T47D (cell line): ENCODE measurements at regions not wholly inside any gene's neighbourhood (a gene's known extent, or its start where the extent isn't known, plus 50 kb on each side); places are given as distances from the start of the nearest gene placed in this dataset.

Experiments used
- DNase-seq, 2 experiments: peaks; one replicate each; pipeline versions ENCODE4 v3.0.0 to v3.0.0-alpha.2; 2011 to 2012; ENCODE audit warnings: low read depth in 1 of 2, low spot score in 1 of 2
- JUND ChIP-seq: IDR thresholded peaks from 2 replicates; pipeline ENCODE4 v1.6.1; 2012; ENCODE audit warnings: low read depth
- in situ Hi-C: cut with HindIII; loops from 2 replicates; pipeline ENCODE4 v1.10.0; 2016; ENCODE audit warnings: low sequenced_read_pairs, low pct_unique_long_range_greater_than_20kb

DNA sequence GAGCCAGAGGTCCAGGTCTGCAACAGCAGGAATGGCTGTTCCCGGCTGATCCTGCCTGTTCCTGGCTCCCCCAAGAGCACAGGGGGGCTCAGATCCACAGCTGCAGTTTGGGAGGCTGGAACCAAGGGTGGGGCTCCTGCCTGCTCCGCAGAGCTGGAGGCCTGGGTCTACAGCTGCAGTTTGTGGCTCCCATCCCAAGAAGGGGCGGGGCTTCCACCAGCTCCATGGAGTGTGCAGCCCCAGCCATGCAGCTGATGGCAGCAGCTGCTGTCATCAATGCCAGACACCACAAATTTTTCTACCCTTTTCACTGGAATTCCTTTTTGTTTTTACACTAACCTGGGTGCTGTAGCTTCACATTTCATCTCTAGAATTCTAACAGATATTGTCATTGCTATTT, 135.4 kb upstream of the KIF2B start:
- DNase-seq: no peak
- TF ChIP-seq JUND: no peak
- in situ Hi-C loops: no loop called here

DNA sequence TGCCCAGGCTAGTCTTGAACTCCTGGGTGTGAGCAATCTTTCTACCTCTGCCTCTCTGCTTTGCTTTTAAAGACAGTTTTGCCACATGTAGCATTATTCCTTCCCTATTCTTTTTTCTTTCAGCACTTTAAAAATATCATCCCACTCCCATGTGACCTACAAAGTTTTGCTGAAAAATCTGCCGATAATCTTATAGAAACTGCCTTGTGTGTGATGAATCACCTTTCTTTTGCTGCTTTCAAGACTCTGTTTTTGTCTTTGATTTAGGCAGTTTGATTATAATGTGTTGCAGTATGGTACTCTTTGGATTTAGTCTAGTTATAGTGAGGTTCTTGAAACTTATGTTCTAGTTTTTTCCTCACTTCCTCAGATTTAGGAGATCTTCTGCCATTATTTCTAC, 142.0 kb upstream of the KIF2B start:
- in situ Hi-C loops: no loop called here
- TF ChIP-seq JUND: no peak
- DNase-seq: no peak

DNA sequence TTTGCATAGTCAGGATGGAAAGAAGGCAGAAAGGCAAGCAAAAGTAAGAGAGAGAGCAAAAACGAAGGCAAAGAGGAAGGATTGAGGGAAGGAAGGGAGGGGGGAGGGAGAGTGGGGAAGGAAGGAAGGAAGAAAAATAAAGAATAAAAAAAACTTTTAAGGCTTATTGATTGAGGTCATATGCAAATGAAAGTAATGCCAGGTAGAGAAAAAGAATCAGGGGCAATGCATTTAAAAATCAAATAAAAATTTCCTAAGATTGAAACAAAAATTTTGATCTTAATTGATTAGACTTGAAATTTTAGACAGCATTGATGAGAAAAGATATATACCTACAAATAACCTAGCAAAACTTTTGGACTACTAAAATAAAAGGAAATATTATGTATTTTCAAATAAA, 153.9 kb upstream of the KIF2B start:
- in situ Hi-C loops: no loop called here
- DNase-seq: no peak
- no peak for TF ChIP-seq JUND

DNA sequence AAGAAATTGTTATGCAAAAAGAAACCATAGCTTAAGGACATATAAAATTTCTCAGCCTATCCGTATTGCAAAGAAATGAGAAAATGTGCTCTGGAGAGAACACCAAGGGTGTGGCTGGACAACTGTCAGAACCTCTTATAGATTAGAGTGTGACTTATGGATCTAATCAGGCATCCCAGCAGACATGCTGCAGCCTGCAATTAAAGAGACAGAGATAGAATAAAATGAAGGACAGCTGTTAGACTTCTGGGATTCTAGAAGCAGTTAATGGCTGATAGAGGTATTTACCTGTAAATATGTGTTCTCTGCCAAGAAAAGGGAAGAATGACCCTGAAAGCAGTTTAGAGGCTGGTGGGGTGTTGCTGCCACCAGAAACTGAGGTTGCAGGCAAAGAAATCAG, 160.1 kb upstream of the KIF2B start:
- TF ChIP-seq JUND: no peak
- in situ Hi-C loops: no loop called here
- DNase-seq: no peak

DNA sequence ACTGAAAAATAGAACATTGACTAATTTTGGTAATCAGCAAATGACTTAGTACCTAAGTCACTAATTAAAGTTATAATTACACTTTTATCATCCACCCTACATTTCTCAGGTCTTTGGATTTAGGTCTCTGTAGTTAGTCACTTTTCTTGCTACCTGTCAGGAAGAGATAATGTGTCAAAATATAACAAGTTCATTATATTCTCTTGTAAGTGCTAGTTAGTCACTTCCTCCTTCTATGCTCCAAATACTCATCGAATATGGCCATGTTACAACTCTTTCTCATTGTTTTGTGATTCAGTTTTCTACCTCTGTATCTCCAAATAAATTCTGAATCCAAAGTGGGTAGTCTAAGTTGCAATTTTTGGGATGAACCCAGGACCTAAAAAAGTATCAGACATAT, 163.5 kb upstream of the KIF2B start:
- no peak for DNase-seq
- in situ Hi-C loops: no loop called here
- TF ChIP-seq JUND: no peak

DNA sequence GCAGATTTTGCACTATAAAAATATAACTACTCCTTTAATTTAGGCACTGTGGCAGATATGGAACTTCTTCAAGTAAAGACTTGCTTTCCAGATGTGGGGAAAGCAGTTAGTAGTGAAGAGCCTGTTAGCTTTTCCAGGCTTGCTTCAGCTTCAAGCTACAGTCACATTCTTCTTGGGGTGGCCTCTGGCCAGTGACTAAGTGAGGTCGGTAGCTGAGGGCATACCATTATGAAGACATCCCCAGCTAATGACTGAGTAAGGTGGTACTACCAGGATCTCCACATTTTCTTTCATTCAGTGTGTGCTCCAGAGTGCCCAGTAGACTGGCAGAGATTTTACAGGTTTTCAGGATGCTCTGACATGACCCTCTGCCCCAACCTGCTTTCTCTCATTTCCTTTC, 167.1 kb upstream of the KIF2B start:
- TF ChIP-seq JUND: no peak
- DNase-seq: no peak
- in situ Hi-C loops: no loop called here

DNA sequence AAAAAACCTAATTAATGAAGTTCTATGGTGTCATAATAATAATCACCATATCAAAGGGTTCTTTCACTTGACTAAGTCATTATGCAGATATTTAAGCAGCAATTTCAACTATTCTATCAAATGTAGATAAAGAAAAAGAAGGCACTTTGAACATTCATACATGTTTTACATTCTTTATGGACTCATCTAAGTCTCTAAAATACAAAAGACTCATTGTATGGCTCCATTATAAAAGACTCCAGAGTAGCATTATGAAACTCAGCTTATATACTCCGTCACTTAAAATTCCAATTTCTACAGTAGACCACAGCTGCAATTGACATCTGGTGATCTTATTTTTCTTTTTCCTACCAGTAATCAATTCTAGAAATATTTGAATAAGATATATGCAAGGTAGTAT, 173.5 kb upstream of the KIF2B start:
- TF ChIP-seq JUND: no peak
- in situ Hi-C loops: no loop called here
- no peak for DNase-seq

DNA sequence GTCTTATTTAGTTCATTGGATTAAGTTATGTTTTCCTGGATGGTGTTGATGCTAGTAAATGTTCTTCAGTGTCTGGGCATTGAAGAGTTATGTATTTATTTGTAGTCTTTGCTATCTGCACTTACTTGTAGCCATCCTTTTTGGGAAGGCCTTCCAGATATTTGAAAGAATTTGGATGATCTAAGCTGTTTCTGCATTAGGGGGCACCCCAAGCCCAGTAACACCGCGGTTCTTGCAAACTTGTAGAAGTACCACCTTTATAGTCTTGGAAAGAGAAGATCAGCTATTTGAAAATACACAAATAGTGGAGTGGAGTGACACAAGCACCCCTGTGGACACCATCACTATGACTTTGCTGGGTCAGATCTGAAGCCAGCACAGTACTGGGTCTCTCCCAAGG, 175.9 kb upstream of the KIF2B start:
- in situ Hi-C loops: no loop called here
- no peak for DNase-seq
- no peak for TF ChIP-seq JUND

DNA sequence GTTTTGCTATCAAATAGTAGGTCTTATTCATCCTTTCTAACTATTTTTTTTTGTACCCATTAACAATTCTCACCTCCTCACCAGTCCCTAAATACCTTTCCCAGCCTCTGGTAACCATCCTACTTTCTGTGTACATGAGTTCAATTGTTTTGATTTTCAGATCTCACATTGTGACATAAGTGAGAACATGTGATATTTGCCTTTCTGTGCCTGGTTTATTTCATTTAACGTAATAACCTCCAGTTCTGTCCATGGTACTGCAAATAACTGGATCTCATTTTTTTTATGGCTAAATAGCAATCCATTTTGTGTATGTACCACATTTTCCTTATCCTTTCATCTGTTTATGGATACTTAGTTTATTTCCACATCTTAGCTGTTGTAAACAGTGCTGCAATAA, 181.9 kb upstream of the KIF2B start:
- in situ Hi-C loops: no loop called here
- TF ChIP-seq JUND: no peak
- no peak for DNase-seq

DNA sequence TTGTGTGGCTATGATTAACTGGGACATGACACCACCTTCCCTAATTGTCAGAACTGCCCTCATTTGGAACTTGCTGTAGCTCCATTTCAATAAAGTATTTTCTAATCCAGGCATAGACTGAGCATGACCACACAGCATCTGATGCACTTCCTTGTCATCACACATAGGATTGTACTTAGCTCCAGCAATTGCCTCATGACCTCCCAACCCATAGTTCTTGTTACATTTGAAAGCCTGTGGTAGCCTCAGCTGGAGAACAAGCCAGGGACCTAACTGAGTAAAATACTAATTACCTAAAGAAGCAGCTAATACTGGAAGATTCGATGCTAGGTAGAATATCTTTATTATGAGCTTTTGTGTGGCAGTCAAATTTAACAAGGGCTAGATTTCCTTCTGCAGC, 187.3 kb upstream of the KIF2B start:
- no peak for TF ChIP-seq JUND
- in situ Hi-C loops: no loop called here
- DNase-seq: no peak

DNA sequence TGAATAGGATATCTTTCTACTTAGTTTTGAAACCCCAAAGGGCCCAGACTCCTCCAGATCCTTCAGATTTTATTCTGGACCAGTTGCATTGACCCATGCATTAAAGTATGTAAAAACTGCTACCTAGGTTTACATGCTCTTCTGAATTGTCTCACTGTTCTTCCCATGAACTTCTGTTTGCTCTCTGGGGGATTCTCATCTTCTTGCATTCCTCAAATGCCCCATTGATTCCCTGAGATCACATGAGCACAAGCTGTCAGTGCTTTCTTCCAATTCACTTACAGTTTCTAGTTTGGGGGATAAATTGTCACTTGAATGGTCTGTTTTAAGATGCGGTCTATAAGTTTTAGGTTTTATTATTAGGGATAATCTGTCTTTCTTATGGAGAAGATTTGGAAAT, 188.9 kb upstream of the KIF2B start:
- in situ Hi-C loops: no loop called here
- DNase-seq: no peak
- TF ChIP-seq JUND: no peak

DNA sequence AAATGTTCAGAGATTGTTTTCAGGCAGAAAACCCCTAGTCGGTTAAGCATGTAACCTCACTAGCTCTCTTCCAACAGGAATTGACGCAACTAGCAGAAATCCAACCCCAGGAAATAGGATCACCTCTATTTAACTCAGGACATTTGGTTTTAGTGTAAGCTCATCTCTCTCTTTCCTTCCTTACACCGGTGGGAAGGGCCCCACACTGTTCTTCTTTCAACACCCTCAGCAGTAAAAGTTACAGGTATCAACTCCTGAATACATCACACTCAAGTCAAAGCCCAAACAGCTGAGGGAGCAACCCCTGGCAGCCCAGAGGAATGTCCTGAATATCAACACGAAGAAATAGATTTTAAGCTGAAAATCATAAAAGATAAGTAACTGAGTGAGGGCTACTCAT, 191.2 kb upstream of the KIF2B start:
- DNase-seq: no peak
- in situ Hi-C loops: no loop called here
- TF ChIP-seq JUND: no peak

DNA sequence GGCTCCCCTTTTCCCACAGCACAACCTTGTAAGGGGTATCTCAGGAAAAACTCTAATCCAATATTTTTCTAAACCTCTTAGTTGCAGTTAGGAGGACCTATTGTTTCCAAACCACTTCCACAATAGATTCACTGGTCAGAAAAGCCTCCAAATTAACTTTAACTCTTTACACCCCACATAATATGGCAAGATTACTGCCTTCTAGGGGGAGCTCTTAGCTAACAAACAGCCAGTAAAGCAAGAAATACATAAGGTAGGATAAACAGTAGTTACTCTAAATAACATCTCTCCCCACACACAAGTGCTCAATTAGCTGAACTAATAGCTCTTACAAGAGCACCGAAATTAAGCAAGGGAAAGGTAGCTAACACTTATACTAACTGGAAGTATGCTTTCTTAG, 192.1 kb upstream of the KIF2B start:
- in situ Hi-C loops: no loop called here
- no peak for TF ChIP-seq JUND
- DNase-seq: no peak

DNA sequence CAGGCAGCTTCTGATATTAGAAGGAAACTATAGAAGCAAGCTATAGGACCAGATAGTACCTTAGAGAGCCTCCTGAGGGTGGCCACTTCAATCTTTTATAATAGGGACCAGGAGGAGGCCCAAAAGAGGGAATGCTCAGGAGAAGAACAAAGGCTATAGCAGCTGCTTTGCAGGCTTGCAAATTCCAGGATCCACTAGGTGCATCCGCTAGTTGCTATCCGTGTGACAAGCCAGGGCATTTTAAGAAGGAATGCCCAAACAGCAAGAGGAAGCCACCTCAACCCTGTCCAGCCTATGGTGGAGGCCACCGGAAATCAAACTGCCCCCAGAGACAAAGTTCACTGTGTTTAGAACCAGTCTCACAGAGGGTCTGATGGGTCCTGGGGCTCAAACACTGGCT, 192.6 kb upstream of the KIF2B start:
- in situ Hi-C loops: no loop called here
- no peak for DNase-seq
- TF ChIP-seq JUND: no peak

DNA sequence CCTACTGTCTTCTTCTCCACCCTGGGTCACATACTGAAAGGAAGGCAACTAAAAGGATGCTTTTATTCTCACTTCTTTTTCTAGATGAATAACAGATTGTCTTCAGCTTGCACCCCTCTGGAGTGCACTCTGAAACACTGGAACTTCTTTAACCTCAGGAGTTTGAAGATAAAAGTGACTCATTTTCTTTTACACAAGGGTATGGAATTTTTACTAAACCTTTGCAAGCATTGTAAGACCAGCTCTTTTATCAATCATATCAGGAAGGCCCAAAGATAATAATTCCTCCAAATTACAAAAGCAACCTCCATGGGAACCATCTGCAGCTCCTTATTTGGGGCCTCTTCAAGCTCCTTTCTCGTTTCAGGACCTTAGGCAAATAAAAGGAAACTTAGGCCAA, 193.5 kb upstream of the KIF2B start:
- in situ Hi-C loops: no loop called here
- no peak for DNase-seq
- no peak for TF ChIP-seq JUND

DNA sequence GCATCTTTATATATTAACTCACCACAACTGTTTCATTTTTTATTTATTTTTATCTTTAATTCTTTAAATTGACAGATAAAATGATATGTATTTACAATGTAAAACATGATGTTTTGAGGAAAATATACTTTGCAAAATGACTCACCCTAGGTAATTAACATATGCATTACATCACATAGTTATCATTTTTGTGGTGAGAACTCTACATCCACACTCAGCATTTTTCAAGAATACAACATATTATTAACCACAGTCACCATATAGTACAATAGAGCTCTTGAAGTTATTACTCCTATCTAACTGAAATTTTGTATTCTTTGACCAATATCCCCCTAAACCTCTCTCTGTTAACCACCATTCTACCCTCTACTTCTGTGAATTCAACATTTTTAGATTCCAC, 194.7 kb upstream of the KIF2B start:
- in situ Hi-C loops: no loop called here
- DNase-seq: no peak
- no peak for TF ChIP-seq JUND
